AG09309 (cell line): ENCODE measurements at regions not wholly inside any gene's neighbourhood (a gene's known extent, or its start where the extent isn't known, plus 50 kb on each side); places are given as distances from the start of the nearest gene placed in this dataset.
"Not testable (repeated sequence)": the region's sequence is repeated elsewhere in the genome, so short reads cannot be mapped to it uniquely, and the experiment has no call there.

Experiments
- DNase-seq: peaks from one replicate; pipeline ENCODE4 v3.0.0-alpha.2; 2010; ENCODE audit warnings: low read depth
- H3K4me3 ChIP-seq: 2 replicates; pipeline ENCODE4 v1.5.1; 2011; ENCODE audit warnings: mild to moderate bottlenecking, low read depth, low read length, moderate library complexity; ENCODE audit not compliant: control insufficient read depth
- CTCF ChIP-seq: IDR thresholded peaks from 2 replicates; pipeline ENCODE4 v1.5.1; 2011; ENCODE audit warnings: mild to moderate bottlenecking, low read depth, low read length, inconsistent platforms; ENCODE audit not compliant: insufficient read depth, control insufficient read depth; ENCODE audit errors: missing control alignments

GRCh38 chr10:56181607-56182006 lies 179.5 kb downstream of the ZWINT start:
- no peak for TF ChIP-seq CTCF
- DNase-seq, result no peak
- H3K4me3 ChIP-seq, result no peak overlapping the region

- TF ChIP-seq CTCF, result no peak
- DNase-seq, result no peak
Observed at GRCh38 chr10:56178210-56178609, 182.8 kb downstream of the ZWINT start.

DNA sequence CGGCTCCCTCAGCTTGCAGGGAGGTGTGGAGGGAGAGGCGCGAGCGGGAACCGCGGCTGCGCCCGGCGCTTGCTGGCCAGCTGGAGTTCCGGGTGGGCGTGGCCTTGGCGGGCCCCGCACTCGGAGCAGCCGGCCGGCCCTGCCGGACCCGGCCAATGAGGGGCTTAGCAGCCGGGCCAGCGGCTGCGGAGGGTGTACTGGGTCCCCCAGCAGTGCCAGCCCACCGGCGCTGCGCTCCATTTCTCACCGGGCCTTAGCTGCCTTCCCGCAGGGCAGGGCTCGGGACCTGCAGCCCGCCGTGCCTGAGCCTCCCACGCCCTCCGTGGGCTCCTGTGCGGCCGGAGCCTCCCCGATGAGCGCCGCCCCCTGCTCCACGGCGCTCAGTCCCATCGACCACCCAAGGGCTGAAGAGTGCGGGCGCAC lies 206.0 kb downstream of the ZWINT start:
- H3K4me3 ChIP-seq, DNase-seq: not testable (repeated sequence)

More at GRCh38 chr10:56178210-56178609, 182.8 kb downstream of the ZWINT start:
- H3K4me3 ChIP-seq, result no peak overlapping the region

DNA sequence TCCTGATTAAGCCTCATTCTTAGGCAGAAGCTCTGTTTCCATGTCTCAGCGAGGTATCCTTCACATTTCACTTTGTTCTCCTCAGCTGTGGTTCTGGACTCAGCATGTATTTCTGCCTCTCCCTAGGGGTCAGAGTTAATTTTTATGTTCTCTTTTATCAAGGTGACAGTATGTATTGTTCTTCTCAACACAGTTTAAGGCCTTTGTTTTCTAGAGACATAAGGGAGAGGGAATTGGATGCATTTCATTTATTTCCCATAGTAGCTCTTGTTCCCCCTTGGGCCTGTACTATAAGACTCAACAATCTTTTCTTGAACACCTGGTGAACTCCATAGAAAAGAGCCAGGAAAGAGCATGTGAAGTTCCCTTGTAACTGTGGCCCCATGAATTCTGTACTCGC lies 214.3 kb downstream of the ZWINT start:
- no peak overlapping the region for H3K4me3 ChIP-seq
- no peak for DNase-seq
- no peak for TF ChIP-seq CTCF

GRCh38 chr10:56142092-56142728 lies 218.8 kb downstream of the ZWINT start:
- no peak for TF ChIP-seq CTCF
- no peak overlapping the region for H3K4me3 ChIP-seq
- DNase-seq, result no peak

DNA sequence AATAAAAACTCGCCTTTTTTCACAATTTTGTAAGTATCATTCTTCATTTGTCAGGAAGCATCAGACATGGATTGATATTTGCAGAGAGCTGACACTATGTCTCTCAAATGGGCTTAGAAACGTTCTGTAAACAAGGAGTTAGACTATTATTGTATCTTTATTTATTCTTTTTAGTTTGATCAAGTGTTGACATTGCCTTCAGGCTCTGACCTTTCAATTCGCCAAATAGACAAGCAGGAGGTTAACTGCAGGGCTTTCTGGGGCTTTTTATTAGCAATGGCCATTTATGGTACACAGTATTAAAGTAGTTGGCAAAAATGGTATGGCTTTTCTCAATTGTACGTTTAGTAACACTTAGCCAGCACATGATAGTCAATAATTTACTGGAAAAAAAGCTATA lies 221.7 kb downstream of the ZWINT start:
- no peak for TF ChIP-seq CTCF
- no peak overlapping the region for H3K4me3 ChIP-seq
- no peak for DNase-seq

- no peak for DNase-seq
- no peak for TF ChIP-seq CTCF
- no peak overlapping the region for H3K4me3 ChIP-seq
Observed at GRCh38 chr10:56135828-56136227, 225.2 kb downstream of the ZWINT start.
